ENCODE measurements at regions not wholly inside any gene's neighbourhood (a gene's known extent, or its start where the extent isn't known, plus 50 kb on each side); places are given as distances from the start of the nearest gene placed in this dataset.

DNA sequence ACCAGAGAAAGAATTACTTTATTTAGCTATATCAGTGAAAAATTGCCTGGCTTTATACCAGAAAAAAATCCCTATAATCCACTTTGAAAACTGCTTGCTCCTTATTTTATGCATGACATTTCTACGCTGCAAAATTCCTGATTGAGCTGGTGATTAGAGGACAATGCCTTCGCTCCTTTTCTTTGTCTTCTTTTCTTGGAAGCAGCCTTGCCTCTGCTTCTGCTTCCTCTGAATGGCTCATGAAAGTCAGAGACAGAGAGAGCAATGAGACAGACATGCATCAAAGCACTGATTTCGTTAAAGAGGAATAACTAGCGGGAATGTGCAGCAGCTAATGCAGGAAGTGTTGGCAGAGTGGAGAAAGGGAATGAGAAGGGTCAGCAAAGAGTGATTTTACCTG, 294.3 kb upstream of the IGFBP7 start:
- BruUV-seq (replicated peaks), result no TSS peak
- TF ChIP-seq PAX5 (IDR thresholded peaks at IDR 0.05; ENCODE audit: borderline replicate concordance, low read depth, low read length) (no peak), NR2C2 (IDR thresholded peaks at IDR 0.05; ENCODE audit: borderline replicate concordance, control insufficient read depth, insufficient read length, low read depth) (no peak), RELA (IDR thresholded peaks at IDR 0.05; ENCODE audit: borderline replicate concordance, partially characterized antibody) (no peak), KAT2A (conservative IDR thresholded peaks at IDR 0.05; ENCODE audit: control insufficient read depth, low read depth, low read length) (no peak), MYB (IDR thresholded peaks at IDR 0.05; ENCODE audit: borderline replicate concordance, low read depth, low read length) (no peak), NBN (IDR thresholded peaks at IDR 0.05) (no peak), NR2F1 (conservative IDR thresholded peaks at IDR 0.05) (no peak), CHD2 (IDR thresholded peaks at IDR 0.05; ENCODE audit: borderline replicate concordance, low read depth, low read length) (no peak), IKZF2 (IDR thresholded peaks at IDR 0.05) (no peak), ZBED1 (IDR thresholded peaks at IDR 0.05; ENCODE audit: borderline replicate concordance) (no peak), KLF5 (IDR thresholded peaks at IDR 0.05; ENCODE audit: partially characterized antibody) (no peak), NFYA (IDR thresholded peaks at IDR 0.05; ENCODE audit: borderline replicate concordance, low read depth, low read length) (no peak), CHD1 (IDR thresholded peaks at IDR 0.05; ENCODE audit: low read depth, low read length) (no peak), POU2F2 (IDR thresholded peaks at IDR 0.05; ENCODE audit: borderline replicate concordance, low read depth, low read length) (no peak), BRCA1 (IDR thresholded peaks at IDR 0.05; ENCODE audit: low read depth, low read length) (no peak), SP1 (IDR thresholded peaks at IDR 0.05; ENCODE audit: low read depth, low read length) (no peak), HDAC6 (IDR thresholded peaks at IDR 0.05; ENCODE audit: unreplicated experiment) (no peak)
- TF ChIP-seq, protein P1, sequence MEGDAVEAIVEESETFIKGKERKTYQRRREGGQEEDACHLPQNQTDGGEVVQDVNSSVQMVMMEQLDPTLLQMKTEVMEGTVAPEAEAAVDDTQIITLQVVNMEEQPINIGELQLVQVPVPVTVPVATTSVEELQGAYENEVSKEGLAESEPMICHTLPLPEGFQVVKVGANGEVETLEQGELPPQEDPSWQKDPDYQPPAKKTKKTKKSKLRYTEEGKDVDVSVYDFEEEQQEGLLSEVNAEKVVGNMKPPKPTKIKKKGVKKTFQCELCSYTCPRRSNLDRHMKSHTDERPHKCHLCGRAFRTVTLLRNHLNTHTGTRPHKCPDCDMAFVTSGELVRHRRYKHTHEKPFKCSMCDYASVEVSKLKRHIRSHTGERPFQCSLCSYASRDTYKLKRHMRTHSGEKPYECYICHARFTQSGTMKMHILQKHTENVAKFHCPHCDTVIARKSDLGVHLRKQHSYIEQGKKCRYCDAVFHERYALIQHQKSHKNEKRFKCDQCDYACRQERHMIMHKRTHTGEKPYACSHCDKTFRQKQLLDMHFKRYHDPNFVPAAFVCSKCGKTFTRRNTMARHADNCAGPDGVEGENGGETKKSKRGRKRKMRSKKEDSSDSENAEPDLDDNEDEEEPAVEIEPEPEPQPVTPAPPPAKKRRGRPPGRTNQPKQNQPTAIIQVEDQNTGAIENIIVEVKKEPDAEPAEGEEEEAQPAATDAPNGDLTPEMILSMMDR (IDR thresholded peaks at IDR 0.05 in 2 of 3, conservative IDR thresholded peaks at IDR 0.05 in 1 of 3; ENCODE audit: control insufficient read depth in 2 of 3, extremely low read depth in 1 of 3, insufficient read depth in 1 of 3, low read depth in 3 of 3, low read length in 3 of 3), result no peak
- TF ChIP-seq, protein P2, sequence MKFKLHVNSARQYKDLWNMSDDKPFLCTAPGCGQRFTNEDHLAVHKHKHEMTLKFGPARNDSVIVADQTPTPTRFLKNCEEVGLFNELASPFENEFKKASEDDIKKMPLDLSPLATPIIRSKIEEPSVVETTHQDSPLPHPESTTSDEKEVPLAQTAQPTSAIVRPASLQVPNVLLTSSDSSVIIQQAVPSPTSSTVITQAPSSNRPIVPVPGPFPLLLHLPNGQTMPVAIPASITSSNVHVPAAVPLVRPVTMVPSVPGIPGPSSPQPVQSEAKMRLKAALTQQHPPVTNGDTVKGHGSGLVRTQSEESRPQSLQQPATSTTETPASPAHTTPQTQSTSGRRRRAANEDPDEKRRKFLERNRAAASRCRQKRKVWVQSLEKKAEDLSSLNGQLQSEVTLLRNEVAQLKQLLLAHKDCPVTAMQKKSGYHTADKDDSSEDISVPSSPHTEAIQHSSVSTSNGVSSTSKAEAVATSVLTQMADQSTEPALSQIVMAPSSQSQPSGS (IDR thresholded peaks at IDR 0.05; ENCODE audit: low read length), result no peak
- SMC1A ChIA-PET (ENCODE audit: uncharacterized antibody, unreplicated experiment), result no interaction called here
- POLR2A ChIA-PET, result no interaction called here
- no peak overlapping the region for H3K4me3 ChIP-seq
- H3K36me3 ChIP-seq (ENCODE audit: control insufficient read depth in 2 of 2, insufficient read depth in 2 of 2, low read length in 1 of 2), result no peaks in the 10 kb centered on the region
- no peaks in the 10 kb centered on the region for H3K4me1 ChIP-seq (ENCODE audit: control insufficient read depth, insufficient read depth, low read length)
- H2AFZ ChIP-seq (ENCODE audit: control insufficient read depth, low read depth, low read length), result no peak overlapping the region
- CTCF ChIA-PET, result no interaction called here
- WGBS (ENCODE audit: insufficient coverage, insufficient replicate concordance, low lambda C conversion rate, missing lambda C conversion rate), result 6% methylated on average over 4 of the region's 4 CpGs
- FAIRE-seq (no peak), DNase-seq (ENCODE audit: low read depth, low spot score) (no peak), ATAC-seq (no peak)
- no peaks in the 10 kb centered on the region for H3K79me2 ChIP-seq (ENCODE audit: control insufficient read depth, insufficient read depth, low read length)
- RAD21 ChIA-PET (ENCODE audit: unreplicated experiment), result no interaction called here
- no peak overlapping the region for H3K4me2 ChIP-seq (ENCODE audit: control insufficient read depth, insufficient read depth)
- no peaks in the 10 kb centered on the region for H3K9me3 ChIP-seq (replicated peaks; ENCODE audit: control insufficient read depth, insufficient read depth, low read length)
- intact Hi-C loops (cut with micrococcal nuclease; ENCODE audit: unreplicated experiment) (no loop called here), in situ Hi-C loops (cut with MboI) (no loop called here)
- no peaks in the 10 kb centered on the region for H3K27me3 ChIP-seq (replicated peaks in 1 of 2; ENCODE audit: control insufficient read depth in 2 of 2, insufficient read depth in 2 of 2, low read length in 1 of 2)
- H3K9ac ChIP-seq (ENCODE audit: control insufficient read depth, insufficient read depth, low read length), result no peak overlapping the region
- no peaks in the 10 kb centered on the region for H4K20me1 ChIP-seq (ENCODE audit: control insufficient read depth, insufficient read depth)
- no peak overlapping the region for H3K27ac ChIP-seq (ENCODE audit: control insufficient read depth, insufficient read depth)

Measured in GM12878 (cell line).